ENCODE measurements at regions not wholly inside any gene's neighbourhood (a gene's known extent, or its start where the extent isn't known, plus 50 kb on each side); places are given as distances from the start of the nearest gene placed in this dataset.

DNA sequence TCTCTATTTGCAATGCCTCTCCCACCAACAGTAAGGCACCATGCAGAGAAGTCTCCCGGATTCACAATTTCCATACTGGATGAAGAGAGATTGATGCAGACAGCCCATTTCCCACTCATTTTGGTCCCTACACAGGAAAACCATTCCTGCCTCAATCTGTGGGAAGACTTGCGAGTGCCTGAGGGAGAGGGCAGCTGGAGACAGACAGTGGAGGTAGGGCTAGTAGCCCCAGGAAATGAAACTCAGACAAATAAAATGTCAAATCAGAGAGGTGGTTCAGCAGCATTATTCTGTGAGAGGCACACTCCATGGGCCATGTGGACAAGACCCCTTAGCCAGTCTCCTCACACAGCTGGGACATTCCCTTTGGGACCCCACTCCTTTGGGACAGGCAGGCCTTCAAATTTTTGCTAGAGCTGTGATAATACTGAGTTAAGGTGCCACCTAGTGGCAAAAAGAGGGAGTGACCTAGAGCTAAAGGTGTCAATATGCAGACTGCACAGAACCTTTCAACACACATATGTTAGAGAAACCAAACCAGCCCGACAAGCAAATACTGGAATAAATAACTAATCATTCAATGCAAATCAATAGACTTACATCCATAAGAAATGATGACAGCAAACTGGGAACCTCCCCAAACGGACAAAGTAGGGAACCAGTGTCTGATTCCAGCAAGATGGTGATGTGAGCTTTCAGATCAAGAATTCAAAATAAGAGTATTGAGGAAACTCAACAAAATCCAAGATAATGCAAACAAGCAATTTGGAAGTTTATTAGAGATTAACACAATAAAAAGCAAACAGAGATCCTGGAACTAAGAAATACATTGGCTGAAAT, 1865.3 kb upstream of the AGA start:
- peak in 3 of 5 donors; percentile 12 to 16 (median 14) for DNase-seq
- H3K9ac ChIP-seq (ENCODE audit: low read length in 3 of 3): no peak overlapping the region
- no peaks in the 10 kb centered on the region for H3K36me3 ChIP-seq (ENCODE audit: control insufficient read depth in 2 of 3, insufficient read depth in 3 of 3, low read length in 3 of 3)
- no peaks in the 10 kb centered on the region for H3K27me3 ChIP-seq (ENCODE audit: control insufficient read depth, insufficient read depth, low read length)
- no peak overlapping the region for H3K4me3 ChIP-seq (ENCODE audit: low read length in 3 of 3)
- intact Hi-C loops (cut with DNase I): no loop called here
- TF ChIP-seq, protein P1, sequence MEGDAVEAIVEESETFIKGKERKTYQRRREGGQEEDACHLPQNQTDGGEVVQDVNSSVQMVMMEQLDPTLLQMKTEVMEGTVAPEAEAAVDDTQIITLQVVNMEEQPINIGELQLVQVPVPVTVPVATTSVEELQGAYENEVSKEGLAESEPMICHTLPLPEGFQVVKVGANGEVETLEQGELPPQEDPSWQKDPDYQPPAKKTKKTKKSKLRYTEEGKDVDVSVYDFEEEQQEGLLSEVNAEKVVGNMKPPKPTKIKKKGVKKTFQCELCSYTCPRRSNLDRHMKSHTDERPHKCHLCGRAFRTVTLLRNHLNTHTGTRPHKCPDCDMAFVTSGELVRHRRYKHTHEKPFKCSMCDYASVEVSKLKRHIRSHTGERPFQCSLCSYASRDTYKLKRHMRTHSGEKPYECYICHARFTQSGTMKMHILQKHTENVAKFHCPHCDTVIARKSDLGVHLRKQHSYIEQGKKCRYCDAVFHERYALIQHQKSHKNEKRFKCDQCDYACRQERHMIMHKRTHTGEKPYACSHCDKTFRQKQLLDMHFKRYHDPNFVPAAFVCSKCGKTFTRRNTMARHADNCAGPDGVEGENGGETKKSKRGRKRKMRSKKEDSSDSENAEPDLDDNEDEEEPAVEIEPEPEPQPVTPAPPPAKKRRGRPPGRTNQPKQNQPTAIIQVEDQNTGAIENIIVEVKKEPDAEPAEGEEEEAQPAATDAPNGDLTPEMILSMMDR (IDR thresholded peaks at IDR 0.05; ENCODE audit: borderline replicate concordance, extremely low read depth, insufficient read depth): peak; percentile 66
- no peak for FAIRE-seq
- H3K4me1 ChIP-seq (ENCODE audit: control insufficient read depth in 2 of 3, insufficient read depth in 2 of 3, low read depth in 1 of 3, low read length in 3 of 3): no peaks in the 10 kb centered on the region
- no peaks in the 10 kb centered on the region for H3K9me3 ChIP-seq (ENCODE audit: control insufficient read depth in 2 of 3, insufficient read depth in 1 of 3, low read length in 3 of 3)
- no peak overlapping the region for H3K27ac ChIP-seq (ENCODE audit: low read depth in 2 of 2, low read length in 2 of 2)

- Histone ChIP-seq H3K9me3 (ENCODE audit: control insufficient read depth in 2 of 3, insufficient read depth in 1 of 3, low read length in 3 of 3) (no peaks in the 10 kb centered on the region), H3K27me3 (ENCODE audit: control insufficient read depth, insufficient read depth, low read length) (no peaks in the 10 kb centered on the region), H3K36me3 (ENCODE audit: control insufficient read depth in 2 of 3, insufficient read depth in 3 of 3, low read length in 3 of 3) (no peaks in the 10 kb centered on the region), H3K9ac (ENCODE audit: low read length in 3 of 3) (no peak overlapping the region), H3K27ac (ENCODE audit: low read depth in 2 of 2, low read length in 2 of 2) (no peak overlapping the region), H3K4me1 (ENCODE audit: control insufficient read depth in 2 of 3, insufficient read depth in 2 of 3, low read depth in 1 of 3, low read length in 3 of 3) (no peaks in the 10 kb centered on the region), H3K4me3 (ENCODE audit: low read length in 3 of 3) (no peak overlapping the region)
- FAIRE-seq: no peak
- intact Hi-C loops (cut with DNase I): no loop called here
- TF ChIP-seq, protein P1 (IDR thresholded peaks at IDR 0.05; ENCODE audit: borderline replicate concordance, extremely low read depth, insufficient read depth): no peak
- DNase-seq: no peak
These were observed 1871.6 kb upstream of the AGA start for GRCh38 chr4:179313823-179314222.

DNA sequence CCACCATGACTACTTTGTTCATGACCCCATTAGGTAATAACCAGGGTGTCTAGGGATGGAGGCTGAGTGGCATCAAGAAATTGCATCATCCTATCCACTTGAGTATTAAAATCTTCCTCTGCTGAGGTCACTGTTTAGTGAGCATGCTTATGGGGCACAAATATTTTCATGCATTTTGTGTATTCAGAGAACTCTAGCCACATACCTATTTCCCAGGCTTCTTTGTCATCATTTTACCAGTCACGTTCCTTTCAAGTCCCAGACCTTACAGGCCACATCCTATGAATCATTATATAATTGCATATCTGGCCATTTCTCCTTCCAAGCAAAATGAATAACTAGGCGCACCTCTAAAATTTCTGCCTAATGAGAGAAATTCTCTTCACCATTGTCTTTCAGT, 1882.9 kb upstream of the AGA start:
- FAIRE-seq (no peak), DNase-seq (no peak)
- H3K27ac ChIP-seq (ENCODE audit: low read depth in 2 of 2, low read length in 2 of 2): no peak overlapping the region
- no peaks in the 10 kb centered on the region for H3K27me3 ChIP-seq (ENCODE audit: control insufficient read depth, insufficient read depth, low read length)
- no peak overlapping the region for H3K4me3 ChIP-seq (ENCODE audit: low read length in 3 of 3)
- intact Hi-C loops (cut with DNase I): no loop called here
- H3K9ac ChIP-seq (ENCODE audit: low read length in 3 of 3): no peak overlapping the region
- H3K9me3 ChIP-seq (ENCODE audit: control insufficient read depth in 2 of 3, insufficient read depth in 1 of 3, low read length in 3 of 3): no peaks in the 10 kb centered on the region
- TF ChIP-seq, protein P1 (IDR thresholded peaks at IDR 0.05; ENCODE audit: borderline replicate concordance, extremely low read depth, insufficient read depth): no peak
- no peaks in the 10 kb centered on the region for H3K36me3 ChIP-seq (ENCODE audit: control insufficient read depth in 2 of 3, insufficient read depth in 3 of 3, low read length in 3 of 3)
- no peaks in the 10 kb centered on the region for H3K4me1 ChIP-seq (ENCODE audit: control insufficient read depth in 2 of 3, insufficient read depth in 2 of 3, low read depth in 1 of 3, low read length in 3 of 3)

Measured in kidney (tissue), 13 donors.